Chondrocyte (in vitro differentiated cells): ENCODE measurements at regions not wholly inside any gene's neighbourhood (a gene's known extent, or its start where the extent isn't known, plus 50 kb on each side); places are given as distances from the start of the nearest gene placed in this dataset.

ENCODE experiments used
- DNase-seq: peaks from one replicate; pipeline ENCODE4 v3.0.0; 2021; ENCODE audit warnings: mixed read lengths, low spot score
- H3K27ac Mint-ChIP-seq: one replicate; pipeline ENCODE4 v1.8.0; 2021; ENCODE audit warnings: mild to moderate bottlenecking, moderate library complexity, mixed read lengths; ENCODE audit not compliant: unreplicated experiment
- H3K27me3 Mint-ChIP-seq: 2 replicates; pipeline ENCODE4 v1.8.0; 2021; ENCODE audit warnings: low read depth, mixed read lengths
- H3K36me3 Mint-ChIP-seq: 2 replicates; pipeline ENCODE4 v1.8.0; 2021; ENCODE audit warnings: low read depth, mixed read lengths
- H3K4me1 Mint-ChIP-seq: 2 replicates; pipeline ENCODE4 v1.8.0; 2021; ENCODE audit warnings: low read depth, mild to moderate bottlenecking, mixed read lengths
- H3K4me3 Mint-ChIP-seq: one replicate; pipeline ENCODE4 v1.8.0; 2021; ENCODE audit warnings: mild to moderate bottlenecking, moderate library complexity, mixed read lengths; ENCODE audit not compliant: unreplicated experiment
- H3K9me3 Mint-ChIP-seq: 2 replicates; pipeline ENCODE4 v1.8.0; 2021; ENCODE audit warnings: low read depth, mixed read lengths
- TF ChIP-seq, protein P1 (sequence below): fragments of 200-600 bp; sonication (generic); IDR thresholded peaks from 2 replicates; pipeline ENCODE4 v1.5.0; 2021; ENCODE audit warnings: antibody characterized with exemption, mild to moderate bottlenecking, moderate library complexity

DNA sequence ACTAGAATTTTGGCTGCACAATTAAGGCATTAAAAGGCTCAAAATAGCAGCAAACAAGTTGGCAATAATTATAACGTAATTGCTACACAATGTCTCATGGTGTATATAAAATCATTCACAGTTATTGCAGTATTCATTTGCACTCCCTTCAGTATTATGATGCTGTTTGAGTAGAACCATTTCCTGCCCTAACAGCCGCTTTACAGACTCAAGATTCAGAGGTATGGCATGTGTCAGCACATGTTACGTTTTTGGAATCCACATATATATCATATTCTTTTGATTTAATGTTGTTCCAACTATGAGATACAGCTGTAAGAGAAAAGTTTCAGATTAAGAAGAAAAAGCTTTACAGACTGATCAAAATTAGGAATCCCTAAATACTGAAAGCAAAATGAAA is 56.3 kb upstream of the NCKAP5 start:
- Mint-ChIP-seq H3K27me3 (peaks cover under 1% of the 10 kb centered on the region), H3K4me3 (no peak overlapping the region), H3K9me3 (peaks cover 26% of the 10 kb centered on the region), H3K27ac (no peak overlapping the region), H3K4me1 (no peaks in the 10 kb centered on the region), H3K36me3 (peaks cover 3% of the 10 kb centered on the region)
- no peak for DNase-seq
- TF ChIP-seq, protein P1, sequence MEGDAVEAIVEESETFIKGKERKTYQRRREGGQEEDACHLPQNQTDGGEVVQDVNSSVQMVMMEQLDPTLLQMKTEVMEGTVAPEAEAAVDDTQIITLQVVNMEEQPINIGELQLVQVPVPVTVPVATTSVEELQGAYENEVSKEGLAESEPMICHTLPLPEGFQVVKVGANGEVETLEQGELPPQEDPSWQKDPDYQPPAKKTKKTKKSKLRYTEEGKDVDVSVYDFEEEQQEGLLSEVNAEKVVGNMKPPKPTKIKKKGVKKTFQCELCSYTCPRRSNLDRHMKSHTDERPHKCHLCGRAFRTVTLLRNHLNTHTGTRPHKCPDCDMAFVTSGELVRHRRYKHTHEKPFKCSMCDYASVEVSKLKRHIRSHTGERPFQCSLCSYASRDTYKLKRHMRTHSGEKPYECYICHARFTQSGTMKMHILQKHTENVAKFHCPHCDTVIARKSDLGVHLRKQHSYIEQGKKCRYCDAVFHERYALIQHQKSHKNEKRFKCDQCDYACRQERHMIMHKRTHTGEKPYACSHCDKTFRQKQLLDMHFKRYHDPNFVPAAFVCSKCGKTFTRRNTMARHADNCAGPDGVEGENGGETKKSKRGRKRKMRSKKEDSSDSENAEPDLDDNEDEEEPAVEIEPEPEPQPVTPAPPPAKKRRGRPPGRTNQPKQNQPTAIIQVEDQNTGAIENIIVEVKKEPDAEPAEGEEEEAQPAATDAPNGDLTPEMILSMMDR: no peak

DNA sequence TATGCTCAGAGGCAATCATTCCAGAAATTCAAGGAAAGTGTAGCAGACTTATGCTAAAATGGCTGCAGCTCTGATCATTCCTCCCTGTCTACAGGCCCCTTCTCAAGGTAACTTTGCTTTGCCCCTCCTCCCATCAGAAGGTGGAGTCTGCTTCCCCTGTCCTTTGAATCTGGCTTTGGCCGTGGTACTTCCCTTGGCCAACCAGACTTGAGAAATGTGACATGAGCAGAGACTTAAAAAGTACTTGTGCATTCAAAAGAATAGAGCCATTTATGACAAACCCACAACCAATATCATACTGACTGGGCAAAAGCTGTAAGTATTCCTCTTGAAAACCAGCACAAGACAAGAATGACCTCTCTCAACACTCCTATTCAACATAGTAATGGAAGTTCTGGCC is 59.5 kb upstream of the NCKAP5 start:
- Mint-ChIP-seq H3K27ac (no peak overlapping the region), H3K4me3 (no peak overlapping the region), H3K36me3 (peaks cover 3% of the 10 kb centered on the region), H3K9me3 (peaks cover 20% of the 10 kb centered on the region), H3K4me1 (no peaks in the 10 kb centered on the region), H3K27me3 (peaks cover 4% of the 10 kb centered on the region)
- TF ChIP-seq, protein P1: no peak
- no peak for DNase-seq

DNA sequence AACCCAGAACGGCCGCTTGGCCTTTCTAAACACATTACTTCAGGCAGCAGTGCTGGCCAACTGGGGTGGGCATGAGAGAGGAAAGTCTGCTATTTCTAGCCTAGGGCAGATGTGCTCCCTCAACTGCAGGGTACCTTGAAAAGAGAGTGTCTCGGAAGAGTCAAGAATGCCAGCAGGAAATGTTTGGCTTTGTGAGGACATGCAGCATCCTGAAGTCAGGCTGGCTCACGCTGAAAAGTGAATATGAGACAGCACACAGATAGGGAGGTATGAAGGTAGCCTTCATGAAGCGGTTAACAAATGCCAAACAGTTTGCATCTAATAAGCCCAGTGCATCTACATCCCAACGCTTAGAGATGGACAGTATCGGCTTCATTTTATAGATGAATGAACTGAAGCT is 65.0 kb upstream of the NCKAP5 start:
- Mint-ChIP-seq H3K27me3 (peaks cover 4% of the 10 kb centered on the region), H3K4me1 (peaks cover 12% of the 10 kb centered on the region), H3K4me3 (no peak overlapping the region), H3K27ac (no peak overlapping the region), H3K9me3 (peaks cover 10% of the 10 kb centered on the region), H3K36me3 (peaks cover 3% of the 10 kb centered on the region)
- TF ChIP-seq, protein P1: no peak
- DNase-seq: no peak

DNA sequence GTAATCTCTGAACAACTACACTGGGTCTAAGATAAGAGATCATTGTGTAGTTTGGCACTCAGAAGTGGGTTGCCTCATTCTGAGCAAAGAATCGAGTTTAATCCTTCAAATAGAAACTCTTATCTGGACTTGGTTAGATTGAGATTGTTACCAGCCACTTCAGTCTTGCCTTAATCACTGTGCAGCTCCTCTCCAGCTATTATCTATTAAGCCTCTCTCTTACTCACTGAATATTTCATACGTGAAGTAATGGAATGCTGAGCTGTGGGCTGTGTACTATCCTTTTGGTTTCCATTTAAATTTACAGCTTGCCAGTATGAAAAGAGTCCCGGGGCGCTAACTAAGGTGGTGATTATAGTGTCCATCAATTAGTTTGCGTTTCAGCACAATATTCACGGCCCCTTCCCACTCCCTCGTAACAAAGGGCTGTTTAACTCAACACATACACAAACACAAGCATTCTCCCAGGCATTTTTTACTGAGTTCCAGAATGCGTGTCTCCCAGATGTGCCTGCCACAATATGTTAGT is 65.7 kb upstream of the NCKAP5 start:
- no peak for DNase-seq
- TF ChIP-seq, protein P1: no peak
- H3K9me3 Mint-ChIP-seq: peaks cover 5% of the 10 kb centered on the region
- no peak overlapping the region for H3K4me3 Mint-ChIP-seq
- H3K27ac Mint-ChIP-seq: no peak overlapping the region
- peaks cover 2% of the 10 kb centered on the region for H3K36me3 Mint-ChIP-seq
- peaks cover 12% of the 10 kb centered on the region for H3K4me1 Mint-ChIP-seq
- peaks cover 4% of the 10 kb centered on the region for H3K27me3 Mint-ChIP-seq

DNA sequence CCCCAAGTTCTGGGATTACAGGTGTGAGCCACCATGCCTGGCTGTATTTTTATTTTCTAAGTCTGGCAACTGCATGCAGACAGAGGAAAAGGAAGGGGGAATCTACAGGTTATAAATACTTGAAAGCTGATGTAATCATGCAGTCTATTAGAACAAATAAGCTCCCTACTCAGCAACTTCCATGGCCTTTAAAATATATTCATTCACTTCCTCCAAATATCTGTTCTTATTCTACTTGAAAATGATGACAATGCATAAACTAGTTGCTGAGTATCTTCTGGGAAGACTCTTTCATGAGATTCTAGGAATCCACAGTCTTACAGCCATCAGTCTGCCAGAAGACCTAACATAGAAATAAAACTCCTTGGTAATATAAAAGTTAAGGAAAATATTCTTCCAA is 66.9 kb upstream of the NCKAP5 start:
- DNase-seq: no peak
- H3K9me3 Mint-ChIP-seq: no peaks in the 10 kb centered on the region
- TF ChIP-seq, protein P1: no peak
- peaks cover 12% of the 10 kb centered on the region for H3K4me1 Mint-ChIP-seq
- no peak overlapping the region for H3K4me3 Mint-ChIP-seq
- no peak overlapping the region for H3K27ac Mint-ChIP-seq
- H3K27me3 Mint-ChIP-seq: peaks cover 4% of the 10 kb centered on the region
- no peaks in the 10 kb centered on the region for H3K36me3 Mint-ChIP-seq
